ENCODE measurements at regions not wholly inside any gene's neighbourhood (a gene's known extent, or its start where the extent isn't known, plus 50 kb on each side); places are given as distances from the start of the nearest gene placed in this dataset.

DNA sequence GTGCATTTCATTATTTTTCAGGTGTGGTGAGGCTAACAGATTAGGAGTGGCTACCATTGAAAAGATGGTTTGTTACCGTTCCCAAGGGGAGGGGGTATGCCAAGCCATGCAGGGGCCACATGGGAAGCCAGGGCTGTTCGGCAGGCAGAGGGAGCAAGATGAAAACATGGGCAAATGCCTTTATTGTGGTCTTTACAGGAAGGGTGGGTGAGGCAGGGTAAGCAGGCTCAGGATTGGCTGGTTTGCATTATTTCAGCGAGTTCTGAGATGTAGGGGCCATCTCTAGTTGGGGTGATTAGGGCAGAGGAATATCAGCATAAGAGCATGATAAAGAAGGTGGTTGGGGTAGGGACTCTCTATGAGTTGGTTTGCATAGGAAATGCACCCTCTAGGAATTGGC is 117.6 kb downstream of the CCT6B start:
- Histone ChIP-seq H3K4me1 (ENCODE audit: control insufficient read depth, extremely low read depth, insufficient read depth, low read length) (no peaks in the 10 kb centered on the region), H3K4me3 (replicated peaks in 1 of 4; ENCODE audit: control extremely low read depth in 1 of 4, insufficient read depth in 1 of 4, low read depth in 3 of 4, low read length in 4 of 4) (no peak overlapping the region), H3K27ac (ENCODE audit: insufficient read depth, low read length) (no peak overlapping the region), H4K20me1 (ENCODE audit: control insufficient read depth, extremely low read depth, insufficient read depth, low read length) (no peaks in the 10 kb centered on the region), H2AFZ (ENCODE audit: low read length) (no peak overlapping the region), H3K4me2 (ENCODE audit: extremely low read depth, insufficient read depth, low read length) (no peak overlapping the region), H3K9ac (ENCODE audit: insufficient read depth, low read length) (no peak overlapping the region), H3K36me3 (ENCODE audit: control insufficient read depth, insufficient read depth, low read length) (no peaks in the 10 kb centered on the region), H3K79me2 (ENCODE audit: control insufficient read depth, insufficient read depth, low read length) (no peaks in the 10 kb centered on the region), H3K27me3 (ENCODE audit: control insufficient read depth, insufficient read depth, low read length) (no peaks in the 10 kb centered on the region), H3K9me3 (ENCODE audit: control insufficient read depth, insufficient read depth, low read depth, low read length) (no peaks in the 10 kb centered on the region)
- no peak for TF ChIP-seq EZH2 (IDR thresholded peaks at IDR 0.05; ENCODE audit: low read length, missing control alignments)
- TF ChIP-seq, protein P1, sequence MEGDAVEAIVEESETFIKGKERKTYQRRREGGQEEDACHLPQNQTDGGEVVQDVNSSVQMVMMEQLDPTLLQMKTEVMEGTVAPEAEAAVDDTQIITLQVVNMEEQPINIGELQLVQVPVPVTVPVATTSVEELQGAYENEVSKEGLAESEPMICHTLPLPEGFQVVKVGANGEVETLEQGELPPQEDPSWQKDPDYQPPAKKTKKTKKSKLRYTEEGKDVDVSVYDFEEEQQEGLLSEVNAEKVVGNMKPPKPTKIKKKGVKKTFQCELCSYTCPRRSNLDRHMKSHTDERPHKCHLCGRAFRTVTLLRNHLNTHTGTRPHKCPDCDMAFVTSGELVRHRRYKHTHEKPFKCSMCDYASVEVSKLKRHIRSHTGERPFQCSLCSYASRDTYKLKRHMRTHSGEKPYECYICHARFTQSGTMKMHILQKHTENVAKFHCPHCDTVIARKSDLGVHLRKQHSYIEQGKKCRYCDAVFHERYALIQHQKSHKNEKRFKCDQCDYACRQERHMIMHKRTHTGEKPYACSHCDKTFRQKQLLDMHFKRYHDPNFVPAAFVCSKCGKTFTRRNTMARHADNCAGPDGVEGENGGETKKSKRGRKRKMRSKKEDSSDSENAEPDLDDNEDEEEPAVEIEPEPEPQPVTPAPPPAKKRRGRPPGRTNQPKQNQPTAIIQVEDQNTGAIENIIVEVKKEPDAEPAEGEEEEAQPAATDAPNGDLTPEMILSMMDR (conservative IDR thresholded peaks at IDR 0.05 in 1 of 2, IDR thresholded peaks at IDR 0.05 in 1 of 2; ENCODE audit: low read depth in 1 of 2, low read length in 2 of 2), result no peak
- DNase-seq (ENCODE audit: low read depth in 2 of 2), result no peak

- Histone ChIP-seq H3K4me1 (ENCODE audit: control insufficient read depth, extremely low read depth, insufficient read depth, low read length) (no peaks in the 10 kb centered on the region), H4K20me1 (ENCODE audit: control insufficient read depth, extremely low read depth, insufficient read depth, low read length) (no peaks in the 10 kb centered on the region), H3K4me3 (replicated peaks in 1 of 4; ENCODE audit: control extremely low read depth in 1 of 4, insufficient read depth in 1 of 4, low read depth in 3 of 4, low read length in 4 of 4) (no peak overlapping the region), H3K27me3 (ENCODE audit: control insufficient read depth, insufficient read depth, low read length) (no peaks in the 10 kb centered on the region), H3K9me3 (ENCODE audit: control insufficient read depth, insufficient read depth, low read depth, low read length) (no peaks in the 10 kb centered on the region), H3K27ac (ENCODE audit: insufficient read depth, low read length) (no peak overlapping the region), H3K9ac (ENCODE audit: insufficient read depth, low read length) (no peak overlapping the region), H3K36me3 (ENCODE audit: control insufficient read depth, insufficient read depth, low read length) (no peaks in the 10 kb centered on the region), H3K4me2 (ENCODE audit: extremely low read depth, insufficient read depth, low read length) (no peak overlapping the region), H2AFZ (ENCODE audit: low read length) (no peak overlapping the region), H3K79me2 (ENCODE audit: control insufficient read depth, insufficient read depth, low read length) (no peaks in the 10 kb centered on the region)
- TF ChIP-seq EZH2 (IDR thresholded peaks at IDR 0.05; ENCODE audit: low read length, missing control alignments), result no peak
- TF ChIP-seq, protein P1 (conservative IDR thresholded peaks at IDR 0.05 in 1 of 2, IDR thresholded peaks at IDR 0.05 in 1 of 2; ENCODE audit: low read depth in 1 of 2, low read length in 2 of 2), result no peak
- no peak for DNase-seq (ENCODE audit: low read depth in 2 of 2)
Measured at GRCh38 chr17:34842235-34842634, 119.0 kb downstream of the CCT6B start.

GRCh38 chr17:34841467-34841866 is 119.8 kb downstream of the CCT6B start:
- H3K4me2 ChIP-seq (ENCODE audit: extremely low read depth, insufficient read depth, low read length), result no peak overlapping the region
- no peaks in the 10 kb centered on the region for H3K9me3 ChIP-seq (ENCODE audit: control insufficient read depth, insufficient read depth, low read depth, low read length)
- H4K20me1 ChIP-seq (ENCODE audit: control insufficient read depth, extremely low read depth, insufficient read depth, low read length), result no peaks in the 10 kb centered on the region
- no peaks in the 10 kb centered on the region for H3K36me3 ChIP-seq (ENCODE audit: control insufficient read depth, insufficient read depth, low read length)
- H2AFZ ChIP-seq (ENCODE audit: low read length), result no peak overlapping the region
- no peaks in the 10 kb centered on the region for H3K4me1 ChIP-seq (ENCODE audit: control insufficient read depth, extremely low read depth, insufficient read depth, low read length)
- H3K4me3 ChIP-seq (replicated peaks in 1 of 4; ENCODE audit: control extremely low read depth in 1 of 4, insufficient read depth in 1 of 4, low read depth in 3 of 4, low read length in 4 of 4), result no peak overlapping the region
- no peak overlapping the region for H3K27ac ChIP-seq (ENCODE audit: insufficient read depth, low read length)
- no peak for TF ChIP-seq EZH2 (IDR thresholded peaks at IDR 0.05; ENCODE audit: low read length, missing control alignments)
- TF ChIP-seq, protein P1 (conservative IDR thresholded peaks at IDR 0.05 in 1 of 2, IDR thresholded peaks at IDR 0.05 in 1 of 2; ENCODE audit: low read depth in 1 of 2, low read length in 2 of 2), result no peak
- DNase-seq (ENCODE audit: low read depth in 2 of 2), result no peak
- no peak overlapping the region for H3K9ac ChIP-seq (ENCODE audit: insufficient read depth, low read length)
- no peaks in the 10 kb centered on the region for H3K27me3 ChIP-seq (ENCODE audit: control insufficient read depth, insufficient read depth, low read length)
- H3K79me2 ChIP-seq (ENCODE audit: control insufficient read depth, insufficient read depth, low read length), result no peaks in the 10 kb centered on the region

Data from fibroblast of lung (primary cell).